ENCODE measurements at regions not wholly inside any gene's neighbourhood (a gene's known extent, or its start where the extent isn't known, plus 50 kb on each side); places are given as distances from the start of the nearest gene placed in this dataset.
"Not testable (repeated sequence)": the region's sequence is repeated elsewhere in the genome, so short reads cannot be mapped to it uniquely, and the experiment has no call there.

- no peak for TF ChIP-seq POLR2AphosphoS5 (IDR thresholded peaks at IDR 0.05; ENCODE audit: low read depth, low read length)
- TF ChIP-seq POLR2A (IDR thresholded peaks at IDR 0.05; ENCODE audit: low read depth, low read length): no peak
- TF ChIP-seq TAF1 (IDR thresholded peaks at IDR 0.05; ENCODE audit: borderline replicate concordance, low read depth, low read length): no peak
- FAIRE-seq (no peak), DNase-seq (ENCODE audit: insufficient read length) (no peak)
These were observed 211.2 kb downstream of the SPP2 start for GRCh38 chr2:234261736-234262135.

DNA sequence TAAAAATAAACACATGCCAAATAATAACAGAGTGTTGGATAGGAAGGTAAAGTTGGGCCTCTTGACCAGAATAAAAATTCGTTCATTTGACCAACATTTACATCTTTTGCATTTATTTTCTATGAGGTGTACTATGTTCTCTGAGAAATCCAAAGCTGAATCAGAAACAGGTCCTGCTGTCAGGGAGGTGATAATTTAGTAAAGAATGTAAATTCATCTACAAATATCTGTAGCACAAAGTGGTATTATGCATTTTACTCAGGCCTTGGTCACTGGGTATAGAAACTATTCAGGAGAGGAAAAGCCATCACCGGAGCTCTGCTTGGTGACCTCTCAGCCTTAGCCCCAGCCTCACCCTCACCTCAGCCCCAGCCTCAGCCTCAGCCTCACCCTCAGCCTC, 208.9 kb downstream of the SPP2 start:
- TF ChIP-seq POLR2AphosphoS5 (IDR thresholded peaks at IDR 0.05; ENCODE audit: low read depth, low read length) (no peak), TAF1 (IDR thresholded peaks at IDR 0.05; ENCODE audit: borderline replicate concordance, low read depth, low read length) (no peak), POLR2A (IDR thresholded peaks at IDR 0.05; ENCODE audit: low read depth, low read length) (no peak)
- FAIRE-seq (no peak), DNase-seq (ENCODE audit: insufficient read length) (no peak)

GRCh38 chr2:234258562-234259141, 208.2 kb downstream of the SPP2 start:
- FAIRE-seq: no peak
- DNase-seq (ENCODE audit: insufficient read length): no peak
- TF ChIP-seq POLR2AphosphoS5 (IDR thresholded peaks at IDR 0.05; ENCODE audit: low read depth, low read length) (no peak), POLR2A (IDR thresholded peaks at IDR 0.05; ENCODE audit: low read depth, low read length) (no peak), TAF1 (IDR thresholded peaks at IDR 0.05; ENCODE audit: borderline replicate concordance, low read depth, low read length) (no peak)

DNA sequence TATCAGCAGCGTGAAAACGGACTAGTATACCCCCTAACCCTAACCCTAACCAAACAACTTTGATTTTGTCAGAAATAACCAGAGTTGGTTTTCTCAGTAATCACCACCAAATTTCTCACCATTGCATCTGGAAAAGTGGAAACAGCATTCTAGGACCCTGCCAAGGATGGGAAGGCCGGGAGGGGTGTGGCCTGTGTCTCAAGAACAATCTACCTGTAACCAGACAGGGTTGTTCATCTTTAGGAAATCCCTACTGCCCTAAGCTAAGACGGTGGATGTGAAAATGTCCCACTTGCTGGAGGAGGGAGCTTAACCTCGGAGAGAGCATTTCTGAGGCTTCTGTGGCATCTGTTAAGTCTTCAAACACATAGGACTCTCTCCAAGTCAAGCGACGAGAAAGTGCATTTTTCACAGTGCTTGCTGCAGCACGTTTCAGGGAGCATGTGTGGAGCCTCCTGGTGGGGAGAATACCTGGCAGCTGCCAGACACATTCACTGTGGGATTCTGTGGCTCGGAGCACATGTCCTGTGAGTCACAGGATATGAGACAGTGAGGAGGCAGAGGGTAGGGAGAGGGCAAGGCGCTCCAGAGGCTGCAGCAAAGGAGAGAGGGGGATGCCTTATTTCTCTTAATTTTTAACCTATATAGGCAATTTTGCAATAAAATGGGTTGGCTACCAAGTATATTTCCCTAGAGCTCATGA, 207.5 kb downstream of the SPP2 start:
- TF ChIP-seq POLR2A (IDR thresholded peaks at IDR 0.05; ENCODE audit: low read depth, low read length): no peak
- no peak for TF ChIP-seq POLR2AphosphoS5 (IDR thresholded peaks at IDR 0.05; ENCODE audit: low read depth, low read length)
- TF ChIP-seq TAF1 (IDR thresholded peaks at IDR 0.05; ENCODE audit: borderline replicate concordance, low read depth, low read length): no peak
- DNase-seq (ENCODE audit: insufficient read length) (no peak), FAIRE-seq (no peak)

DNA sequence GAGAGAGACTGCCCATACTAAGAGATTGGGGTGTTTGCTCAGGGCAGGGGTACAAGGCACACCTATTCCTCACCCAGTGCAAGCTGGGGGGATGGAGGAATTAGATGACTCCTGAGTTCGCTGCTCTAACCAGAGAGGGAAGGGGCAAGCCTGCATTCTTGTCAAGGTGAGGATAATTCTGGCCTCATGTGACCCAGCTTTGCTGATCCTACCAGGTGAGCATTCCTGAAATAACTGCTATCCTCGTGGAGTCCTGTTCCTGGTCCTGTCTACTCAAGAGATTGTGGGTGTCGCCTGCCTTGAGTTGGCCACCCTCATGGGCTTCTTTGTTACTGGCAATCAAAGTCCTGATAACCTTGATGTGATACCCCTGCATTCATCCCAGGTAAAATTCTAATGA, 206.0 kb downstream of the SPP2 start:
- TF ChIP-seq POLR2AphosphoS5 (IDR thresholded peaks at IDR 0.05; ENCODE audit: low read depth, low read length) (no peak), POLR2A (IDR thresholded peaks at IDR 0.05; ENCODE audit: low read depth, low read length) (no peak)
- DNase-seq (ENCODE audit: insufficient read length) (no peak), FAIRE-seq (no peak)

- TF ChIP-seq TAF1 (IDR thresholded peaks at IDR 0.05; ENCODE audit: borderline replicate concordance, low read depth, low read length): no peak
- DNase-seq (ENCODE audit: insufficient read length): no peak
- no peak for FAIRE-seq
These were observed 204.4 kb downstream of the SPP2 start for GRCh38 chr2:234254783-234255521.

- FAIRE-seq: no peak
- TF ChIP-seq TAF1 (IDR thresholded peaks at IDR 0.05; ENCODE audit: borderline replicate concordance, low read depth, low read length) (no peak), POLR2A (IDR thresholded peaks at IDR 0.05; ENCODE audit: low read depth, low read length) (no peak), POLR2AphosphoS5 (IDR thresholded peaks at IDR 0.05; ENCODE audit: low read depth, low read length) (no peak)
- DNase-seq (ENCODE audit: insufficient read length): no peak
These were observed 202.3 kb downstream of the SPP2 start for GRCh38 chr2:234252772-234253171.

DNA sequence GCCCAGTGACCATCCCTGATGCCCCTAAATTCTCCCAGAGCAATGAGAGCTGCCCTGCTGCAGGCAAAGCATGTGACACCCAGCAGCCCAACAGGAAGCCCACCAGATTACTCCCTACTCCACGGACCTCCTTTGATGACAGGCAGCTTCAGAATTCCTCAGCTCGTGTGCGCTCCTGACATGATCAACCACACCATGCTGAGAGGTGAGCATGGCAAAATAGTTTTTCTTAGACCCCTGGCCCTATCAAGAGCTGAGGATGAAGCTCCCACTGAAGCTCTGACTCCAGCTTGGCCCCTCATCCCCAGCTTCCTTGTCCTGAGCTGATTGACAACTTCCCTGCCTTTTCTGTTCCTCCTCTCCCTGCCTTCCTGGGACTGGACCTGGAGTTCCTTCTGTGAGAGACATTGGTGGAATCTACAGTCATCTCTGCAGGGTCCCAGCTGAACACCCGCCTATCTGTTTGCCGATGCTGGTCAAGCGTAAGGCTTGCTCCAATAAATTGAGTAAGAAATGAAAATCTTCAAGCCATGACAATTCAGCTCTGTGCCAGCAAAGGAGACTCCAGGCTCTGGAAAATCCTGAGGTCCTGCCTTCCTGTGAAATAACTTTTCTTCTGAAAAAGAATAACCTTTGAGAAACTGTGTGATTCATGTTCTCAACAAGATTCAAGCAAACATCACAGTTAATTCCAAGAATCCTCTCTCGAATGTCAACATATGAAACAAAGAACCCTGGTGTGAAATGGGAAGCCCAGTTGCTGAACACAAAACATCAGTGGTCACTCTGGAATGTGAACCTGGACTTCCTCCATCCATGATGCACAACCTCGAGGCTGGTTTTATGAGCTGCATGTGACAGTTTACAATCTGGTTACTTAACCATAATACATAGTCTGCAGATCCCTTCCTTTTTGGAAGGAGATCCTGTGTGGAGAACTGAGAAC, 201.1 kb downstream of the SPP2 start:
- DNase-seq (ENCODE audit: insufficient read length) (no peak), FAIRE-seq (no peak)
- TF ChIP-seq POLR2AphosphoS5 (IDR thresholded peaks at IDR 0.05; ENCODE audit: low read depth, low read length): no peak

DNA sequence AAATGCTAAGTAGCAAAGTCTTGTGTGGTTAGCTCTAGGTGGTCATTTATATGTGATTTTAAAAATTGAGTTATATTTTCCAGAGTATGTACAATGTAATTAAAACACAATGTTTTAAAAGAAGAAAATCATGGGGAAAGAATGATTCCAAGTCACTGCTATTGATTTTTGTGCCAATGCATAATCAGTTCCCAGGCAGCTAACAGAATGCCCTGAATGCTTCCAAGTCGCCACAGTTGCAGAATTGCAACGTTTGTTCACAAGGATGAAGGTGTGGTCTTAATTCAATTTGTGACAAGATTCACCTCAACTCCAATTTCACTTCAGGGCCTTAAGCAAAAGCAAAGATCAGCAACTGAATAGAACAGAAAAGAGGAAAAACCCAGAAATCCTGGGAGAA, 200.4 kb downstream of the SPP2 start:
- no peak for TF ChIP-seq POLR2AphosphoS5 (IDR thresholded peaks at IDR 0.05; ENCODE audit: low read depth, low read length)
- TF ChIP-seq POLR2A (IDR thresholded peaks at IDR 0.05; ENCODE audit: low read depth, low read length): no peak
- no peak for TF ChIP-seq TAF1 (IDR thresholded peaks at IDR 0.05; ENCODE audit: borderline replicate concordance, low read depth, low read length)
- no peak for DNase-seq (ENCODE audit: insufficient read length)
- FAIRE-seq: no peak

DNA sequence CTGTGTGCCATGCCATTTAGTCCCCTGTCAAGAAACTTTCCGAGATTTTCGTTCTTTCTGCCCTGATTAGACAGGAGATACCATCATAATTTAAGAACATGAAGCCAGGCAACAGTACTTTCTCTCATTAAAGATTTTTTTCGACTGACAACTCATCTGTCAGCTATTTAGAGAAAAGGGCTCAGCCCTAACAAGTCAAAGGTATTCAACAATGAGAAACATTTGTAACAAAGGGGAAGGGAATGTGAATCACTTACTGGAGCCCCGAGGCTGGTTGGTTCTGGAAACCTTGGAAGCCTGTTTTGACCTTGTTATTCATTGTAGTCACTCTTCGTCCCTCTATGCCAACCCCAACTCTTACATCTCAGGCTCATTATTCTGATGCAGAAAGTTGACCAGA, 199.4 kb downstream of the SPP2 start:
- no peak for DNase-seq (ENCODE audit: insufficient read length)
- no peak for FAIRE-seq
- TF ChIP-seq POLR2A (IDR thresholded peaks at IDR 0.05; ENCODE audit: low read depth, low read length): no peak
- TF ChIP-seq TAF1 (IDR thresholded peaks at IDR 0.05; ENCODE audit: borderline replicate concordance, low read depth, low read length): no peak
- TF ChIP-seq POLR2AphosphoS5 (IDR thresholded peaks at IDR 0.05; ENCODE audit: low read depth, low read length): no peak

- FAIRE-seq: no peak
- no peak for TF ChIP-seq POLR2AphosphoS5 (IDR thresholded peaks at IDR 0.05; ENCODE audit: low read depth, low read length)
- no peak for TF ChIP-seq TAF1 (IDR thresholded peaks at IDR 0.05; ENCODE audit: borderline replicate concordance, low read depth, low read length)
- TF ChIP-seq POLR2A (IDR thresholded peaks at IDR 0.05; ENCODE audit: low read depth, low read length): no peak
- DNase-seq (ENCODE audit: insufficient read length): no peak
These were observed 198.7 kb downstream of the SPP2 start for GRCh38 chr2:234249034-234249735.

- not testable (repeated sequence) for DNase-seq (ENCODE audit: insufficient read length); FAIRE-seq
These were observed 197.8 kb downstream of the SPP2 start for GRCh38 chr2:234248213-234248710.
